ENCODE measurements at regions not wholly inside any gene's neighbourhood (a gene's known extent, or its start where the extent isn't known, plus 50 kb on each side); places are given as distances from the start of the nearest gene placed in this dataset.

GRCh38 chr6:22807261-22807660 lies 237.9 kb downstream of the HDGFL1 start:
- ChIA-PET POLR2A (no interaction called here), CTCF (no interaction called here)
- H3K4me2 ChIP-seq: no peak overlapping the region
- H3K27ac ChIP-seq: no peak overlapping the region
- no peaks in the 10 kb centered on the region for H3K4me1 ChIP-seq
- 8% methylated on average over 1 of the region's 1 CpG for WGBS (ENCODE audit: missing lambda C conversion rate)
- DNase-seq (ENCODE audit: low read depth in 1 of 2, low spot score in 1 of 2) (no peak), ATAC-seq (no peak), FAIRE-seq (no peak)
- H3K4me3 ChIP-seq: no peak overlapping the region
- TF ChIP-seq NR3C1 (IDR thresholded peaks at IDR 0.05): no peak
- H3K9me3 ChIP-seq: no peaks in the 10 kb centered on the region

DNA sequence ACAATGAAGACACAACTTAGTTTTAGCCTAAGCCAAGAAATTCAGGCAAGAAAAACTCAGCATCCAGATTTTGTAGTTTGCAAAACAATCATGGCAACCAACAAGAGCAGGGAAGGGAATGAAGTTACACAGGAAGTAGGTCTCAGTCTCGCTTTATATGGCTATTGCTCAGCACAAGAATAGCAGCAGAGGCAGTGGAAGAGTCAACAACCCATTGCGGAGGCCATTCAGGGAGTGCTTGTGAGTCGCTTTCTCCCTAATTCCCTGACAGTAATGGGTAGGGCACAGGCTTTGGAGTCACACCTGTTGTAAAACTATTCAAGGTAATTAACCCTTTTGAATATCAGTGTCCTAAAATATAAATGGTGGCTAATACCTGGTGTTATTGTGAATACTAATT lies 238.5 kb downstream of the HDGFL1 start:
- ATAC-seq (no peak), DNase-seq (ENCODE audit: low read depth in 1 of 2, low spot score in 1 of 2) (no peak), FAIRE-seq (no peak)
- WGBS (ENCODE audit: missing lambda C conversion rate): 77% methylated on average over 3 of the region's 3 CpGs
- TF ChIP-seq PHF8 (IDR thresholded peaks at IDR 0.05; ENCODE audit: borderline replicate concordance, low read depth) (no peak), HES2 (IDR thresholded peaks at IDR 0.05) (no peak), JUN (IDR thresholded peaks at IDR 0.05) (no peak), KDM5A (IDR thresholded peaks at IDR 0.05) (no peak), E2F6 (IDR thresholded peaks at IDR 0.05; ENCODE audit: borderline replicate concordance, low read depth) (no peak)
- TF ChIP-seq, protein P1, sequence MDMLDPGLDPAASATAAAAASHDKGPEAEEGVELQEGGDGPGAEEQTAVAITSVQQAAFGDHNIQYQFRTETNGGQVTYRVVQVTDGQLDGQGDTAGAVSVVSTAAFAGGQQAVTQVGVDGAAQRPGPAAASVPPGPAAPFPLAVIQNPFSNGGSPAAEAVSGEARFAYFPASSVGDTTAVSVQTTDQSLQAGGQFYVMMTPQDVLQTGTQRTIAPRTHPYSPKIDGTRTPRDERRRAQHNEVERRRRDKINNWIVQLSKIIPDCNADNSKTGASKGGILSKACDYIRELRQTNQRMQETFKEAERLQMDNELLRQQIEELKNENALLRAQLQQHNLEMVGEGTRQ (IDR thresholded peaks at IDR 0.05): no peak
- H3K9me3 ChIP-seq: no peaks in the 10 kb centered on the region
- H3K4me1 ChIP-seq: no peaks in the 10 kb centered on the region
- H3K4me3 ChIP-seq: no peak overlapping the region
- H3K4me2 ChIP-seq: no peak overlapping the region
- no peak overlapping the region for H3K27ac ChIP-seq
- ChIA-PET POLR2A (no interaction called here), CTCF (no interaction called here)

GRCh38 chr6:22808466-22808865 lies 239.1 kb downstream of the HDGFL1 start:
- Histone ChIP-seq H3K27ac (no peak overlapping the region), H3K4me1 (no peaks in the 10 kb centered on the region), H3K9me3 (no peaks in the 10 kb centered on the region), H3K4me2 (no peak overlapping the region), H3K4me3 (no peak overlapping the region)
- FAIRE-seq (no peak), DNase-seq (ENCODE audit: low read depth in 1 of 2, low spot score in 1 of 2) (no peak), ATAC-seq (no peak)
- CTCF ChIA-PET: no interaction called here
- POLR2A ChIA-PET: no interaction called here
- WGBS (ENCODE audit: missing lambda C conversion rate): 77% methylated on average over 1 of the region's 1 CpG
- no peak for TF ChIP-seq ZFP36 (IDR thresholded peaks at IDR 0.05; ENCODE audit: borderline replicate concordance, partially characterized antibody)
- no peak for TF ChIP-seq KDM5A (IDR thresholded peaks at IDR 0.05)

DNA sequence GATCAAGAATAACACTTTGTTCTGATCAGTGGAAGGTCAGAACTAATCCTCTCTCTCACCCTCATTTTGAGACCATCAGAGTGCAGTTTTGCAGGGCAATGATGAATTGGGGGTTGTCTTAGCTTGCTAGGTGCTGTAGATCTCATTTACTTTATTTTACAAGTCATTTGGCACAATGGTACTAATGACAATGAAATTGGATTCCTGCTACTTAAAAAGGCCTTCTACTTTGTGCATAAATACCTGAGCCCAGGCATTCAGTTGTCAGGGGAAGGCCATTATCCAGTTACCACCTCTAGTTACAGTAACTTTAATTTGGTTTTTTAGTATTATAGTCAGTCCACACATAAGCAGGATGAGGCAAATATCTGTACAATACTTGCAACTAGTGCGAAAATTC lies 240.0 kb downstream of the HDGFL1 start:
- H3K9me3 ChIP-seq: no peaks in the 10 kb centered on the region
- FAIRE-seq (no peak), ATAC-seq (no peak), DNase-seq (ENCODE audit: low read depth in 1 of 2, low spot score in 1 of 2) (no peak)
- no peak overlapping the region for H3K27ac ChIP-seq
- H3K4me1 ChIP-seq: no peaks in the 10 kb centered on the region
- ChIA-PET POLR2A (no interaction called here), CTCF (no interaction called here)
- WGBS (ENCODE audit: missing lambda C conversion rate): 47% methylated on average over 1 of the region's 1 CpG
- no peak overlapping the region for H3K4me3 ChIP-seq
- H3K4me2 ChIP-seq: no peak overlapping the region
- TF ChIP-seq CHD4 (IDR thresholded peaks at IDR 0.05; ENCODE audit: borderline replicate concordance): no peak
- no peak for TF ChIP-seq GATA3 (IDR thresholded peaks at IDR 0.05; ENCODE audit: borderline replicate concordance)
- no peak for TF ChIP-seq HMGXB4 (CRISPR knock-in tag; IDR thresholded peaks at IDR 0.05; ENCODE audit: borderline replicate concordance)
- no peak for TF ChIP-seq PHF8 (IDR thresholded peaks at IDR 0.05; ENCODE audit: borderline replicate concordance, low read depth)
- TF ChIP-seq EHF (CRISPR knock-in tag; IDR thresholded peaks at IDR 0.05): no peak
- no peak for TF ChIP-seq RNF2 (IDR thresholded peaks at IDR 0.05; ENCODE audit: borderline replicate concordance, low read depth)
- TF ChIP-seq, protein P2, sequence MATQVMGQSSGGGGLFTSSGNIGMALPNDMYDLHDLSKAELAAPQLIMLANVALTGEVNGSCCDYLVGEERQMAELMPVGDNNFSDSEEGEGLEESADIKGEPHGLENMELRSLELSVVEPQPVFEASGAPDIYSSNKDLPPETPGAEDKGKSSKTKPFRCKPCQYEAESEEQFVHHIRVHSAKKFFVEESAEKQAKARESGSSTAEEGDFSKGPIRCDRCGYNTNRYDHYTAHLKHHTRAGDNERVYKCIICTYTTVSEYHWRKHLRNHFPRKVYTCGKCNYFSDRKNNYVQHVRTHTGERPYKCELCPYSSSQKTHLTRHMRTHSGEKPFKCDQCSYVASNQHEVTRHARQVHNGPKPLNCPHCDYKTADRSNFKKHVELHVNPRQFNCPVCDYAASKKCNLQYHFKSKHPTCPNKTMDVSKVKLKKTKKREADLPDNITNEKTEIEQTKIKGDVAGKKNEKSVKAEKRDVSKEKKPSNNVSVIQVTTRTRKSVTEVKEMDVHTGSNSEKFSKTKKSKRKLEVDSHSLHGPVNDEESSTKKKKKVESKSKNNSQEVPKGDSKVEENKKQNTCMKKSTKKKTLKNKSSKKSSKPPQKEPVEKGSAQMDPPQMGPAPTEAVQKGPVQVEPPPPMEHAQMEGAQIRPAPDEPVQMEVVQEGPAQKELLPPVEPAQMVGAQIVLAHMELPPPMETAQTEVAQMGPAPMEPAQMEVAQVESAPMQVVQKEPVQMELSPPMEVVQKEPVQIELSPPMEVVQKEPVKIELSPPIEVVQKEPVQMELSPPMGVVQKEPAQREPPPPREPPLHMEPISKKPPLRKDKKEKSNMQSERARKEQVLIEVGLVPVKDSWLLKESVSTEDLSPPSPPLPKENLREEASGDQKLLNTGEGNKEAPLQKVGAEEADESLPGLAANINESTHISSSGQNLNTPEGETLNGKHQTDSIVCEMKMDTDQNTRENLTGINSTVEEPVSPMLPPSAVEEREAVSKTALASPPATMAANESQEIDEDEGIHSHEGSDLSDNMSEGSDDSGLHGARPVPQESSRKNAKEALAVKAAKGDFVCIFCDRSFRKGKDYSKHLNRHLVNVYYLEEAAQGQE (IDR thresholded peaks at IDR 0.05): no peak

All from A549 (cell line).